HEK293 (cell line): ENCODE measurements at regions not wholly inside any gene's neighbourhood (a gene's known extent, or its start where the extent isn't known, plus 50 kb on each side); places are given as distances from the start of the nearest gene placed in this dataset.

Experiments
- CTCF ChIP-seq: fragments of 450-650 bp; formaldehyde crosslinking; IDR thresholded peaks from 2 replicates; pipeline ENCODE4 v1.5.1; 2016; ENCODE audit warnings: missing biosample characterization, missing genetic modification characterization
- PRDM1 ChIP-seq: fragments of 450-650 bp; formaldehyde crosslinking; IDR thresholded peaks from 2 replicates; pipeline ENCODE4; 2016; ENCODE audit warnings: missing biosample characterization, missing genetic modification characterization
- REST ChIP-seq: fragments of 450-650 bp; formaldehyde crosslinking; IDR thresholded peaks from 2 replicates; pipeline ENCODE4 v1.5.1; 2016; ENCODE audit warnings: missing biosample characterization, missing genetic modification characterization
- TRIM28 ChIP-seq: IDR thresholded peaks from 2 replicates; pipeline ENCODE4 v1.6.1; 2011; ENCODE audit warnings: low read length, control low read depth, borderline replicate concordance
- ZNF2 ChIP-seq: fragments of 450-650 bp; formaldehyde crosslinking; IDR thresholded peaks from 2 replicates; pipeline ENCODE4 v1.5.1; 2016; ENCODE audit warnings: missing biosample characterization, missing genetic modification characterization
- ZNF274 ChIP-seq, 2 experiments: fragments of 200-500 bp in 1 of 2; fragments of 450-650 bp in 1 of 2; sonication (Bioruptor generic) in 1 of 2; formaldehyde crosslinking in 1 of 2; IDR thresholded peaks; 2 replicates each; pipeline versions ENCODE4 v1.5.1 to v1.6.1; 2014 to 2016; ENCODE audit warnings: borderline replicate concordance in 1 of 2, inconsistent platforms in 1 of 2, low read length in 1 of 2, missing biosample characterization in 1 of 2, missing genetic modification characterization in 1 of 2
- ZNF280D ChIP-seq: fragments of 450-650 bp; formaldehyde crosslinking; IDR thresholded peaks from 2 replicates; pipeline ENCODE4 v1.5.1; 2016; ENCODE audit warnings: missing biosample characterization, missing genetic modification characterization
- ZNF514 ChIP-seq: fragments of 450-650 bp; formaldehyde crosslinking; IDR thresholded peaks from 2 replicates; pipeline ENCODE4 v1.5.1; 2016; ENCODE audit warnings: missing biosample characterization, missing genetic modification characterization
- ZNF791 ChIP-seq: fragments of 450-650 bp; formaldehyde crosslinking; IDR thresholded peaks from 2 replicates; pipeline ENCODE4 v1.5.1; 2016; ENCODE audit warnings: missing biosample characterization, missing genetic modification characterization
- ZNF843 ChIP-seq: fragments of 450-650 bp; formaldehyde crosslinking; IDR thresholded peaks from 2 replicates; pipeline ENCODE4 v1.5.1; 2016; ENCODE audit warnings: missing biosample characterization, missing genetic modification characterization

GRCh38 chr4:153963216-153963615 is 174.3 kb upstream of the SFRP2 start:
- TF ChIP-seq PRDM1 (tag by site-specific recombination) (no peak), CTCF (tag by site-specific recombination) (no peak), ZNF843 (tag by site-specific recombination) (no peak), ZNF274 (IDR thresholded peaks at IDR 0.05; ENCODE audit: low read length) (no peak), ZNF274 (tag by site-specific recombination; IDR thresholded peaks at IDR 0.05; ENCODE audit: borderline replicate concordance) (no peak), ZNF514 (tag by site-specific recombination) (no peak), TRIM28 (no peak), ZNF280D (tag by site-specific recombination) (no peak), REST (tag by site-specific recombination) (no peak), ZNF2 (no peak), ZNF791 (no peak)
